NB4 (cell line): ENCODE measurements at regions not wholly inside any gene's neighbourhood (a gene's known extent, or its start where the extent isn't known, plus 50 kb on each side); places are given as distances from the start of the nearest gene placed in this dataset.

Experiments used
- CTCF ChIP-seq: IDR thresholded peaks from one replicate; pipeline ENCODE4 v1.5.1; 2012; ENCODE audit warnings: low read depth, low read length
- POLR2A ChIP-seq: IDR thresholded peaks from 2 replicates; pipeline ENCODE4 v1.6.1; 2011; ENCODE audit warnings: mild to moderate bottlenecking; ENCODE audit not compliant: insufficient read length; ENCODE audit errors: extremely low read depth
- TF ChIP-seq, protein P1 (sequence below): IDR thresholded peaks from 2 replicates; pipeline ENCODE4 v1.6.1; 2011; ENCODE audit warnings: low read depth, low read length

DNA sequence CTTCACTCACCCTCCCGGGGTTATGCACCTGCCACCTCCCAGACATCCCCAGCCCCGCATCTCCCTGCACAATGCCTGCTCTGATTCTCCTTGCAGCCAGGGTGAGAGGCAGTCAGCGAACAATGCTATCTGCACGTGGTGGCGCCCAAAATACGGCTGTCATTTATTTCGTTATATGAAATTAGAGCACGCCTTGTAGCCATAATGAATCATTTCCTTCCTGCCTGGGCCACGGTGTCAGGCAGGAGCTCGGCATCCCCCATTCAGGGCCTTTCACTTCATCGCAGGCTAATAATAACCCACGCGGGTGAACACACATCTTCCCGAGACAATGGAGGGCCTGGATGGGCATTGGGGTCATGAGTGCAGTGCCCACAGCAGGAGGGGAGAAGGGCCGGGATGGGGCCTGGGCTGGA is 143.8 kb upstream of the ZNF507 start:
- no peak for TF ChIP-seq CTCF
- TF ChIP-seq, protein P1, sequence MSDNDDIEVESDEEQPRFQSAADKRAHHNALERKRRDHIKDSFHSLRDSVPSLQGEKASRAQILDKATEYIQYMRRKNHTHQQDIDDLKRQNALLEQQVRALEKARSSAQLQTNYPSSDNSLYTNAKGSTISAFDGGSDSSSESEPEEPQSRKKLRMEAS: peak; percentile 86
- no peak for TF ChIP-seq POLR2A
